Tibial nerve (tissue), 4 donors: ENCODE measurements at regions not wholly inside any gene's neighbourhood (a gene's known extent, or its start where the extent isn't known, plus 50 kb on each side); places are given as distances from the start of the nearest gene placed in this dataset.

ENCODE experiments used
- EP300 ChIP-seq, 2 donors: sonication (generic); formaldehyde crosslinking; IDR thresholded peaks; one replicate each; pipeline ENCODE4 v1.6.1; 2017; ENCODE audit warnings: antibody characterized with exemption in 2 of 2, mild to moderate bottlenecking in 1 of 2
- TF ChIP-seq, protein P1 (sequence below), 5 experiments: fragments of 200-600 bp in 3 of 5; fragments of 450-650 bp in 2 of 5; sonication (generic) in 3 of 5; IDR thresholded peaks; one replicate each; pipeline ENCODE4 v1.5.1; 2016 to 2019; ENCODE audit warnings: antibody characterized with exemption in 5 of 5, mild to moderate bottlenecking in 3 of 5, moderate library complexity in 2 of 5

DNA sequence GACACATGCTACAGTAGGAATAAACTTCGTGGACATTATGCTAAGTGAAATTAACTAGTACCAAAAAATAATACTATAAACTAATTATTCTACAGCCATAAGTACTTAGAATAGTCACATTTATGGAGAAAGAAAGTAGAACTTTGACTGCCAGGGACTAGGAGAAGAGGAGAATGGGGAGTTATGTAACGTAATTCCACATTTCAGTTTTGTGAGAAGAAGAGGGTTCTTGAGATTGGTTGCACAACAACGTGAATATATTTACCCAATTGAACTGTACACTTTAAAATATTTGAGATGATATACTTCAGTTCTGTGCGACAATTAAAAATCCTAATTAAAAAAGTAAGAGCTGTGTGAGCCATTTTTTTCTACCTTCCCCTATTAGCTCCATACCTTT, 1412.9 kb downstream of the PLA2G4A start:
- TF ChIP-seq, protein P1, sequence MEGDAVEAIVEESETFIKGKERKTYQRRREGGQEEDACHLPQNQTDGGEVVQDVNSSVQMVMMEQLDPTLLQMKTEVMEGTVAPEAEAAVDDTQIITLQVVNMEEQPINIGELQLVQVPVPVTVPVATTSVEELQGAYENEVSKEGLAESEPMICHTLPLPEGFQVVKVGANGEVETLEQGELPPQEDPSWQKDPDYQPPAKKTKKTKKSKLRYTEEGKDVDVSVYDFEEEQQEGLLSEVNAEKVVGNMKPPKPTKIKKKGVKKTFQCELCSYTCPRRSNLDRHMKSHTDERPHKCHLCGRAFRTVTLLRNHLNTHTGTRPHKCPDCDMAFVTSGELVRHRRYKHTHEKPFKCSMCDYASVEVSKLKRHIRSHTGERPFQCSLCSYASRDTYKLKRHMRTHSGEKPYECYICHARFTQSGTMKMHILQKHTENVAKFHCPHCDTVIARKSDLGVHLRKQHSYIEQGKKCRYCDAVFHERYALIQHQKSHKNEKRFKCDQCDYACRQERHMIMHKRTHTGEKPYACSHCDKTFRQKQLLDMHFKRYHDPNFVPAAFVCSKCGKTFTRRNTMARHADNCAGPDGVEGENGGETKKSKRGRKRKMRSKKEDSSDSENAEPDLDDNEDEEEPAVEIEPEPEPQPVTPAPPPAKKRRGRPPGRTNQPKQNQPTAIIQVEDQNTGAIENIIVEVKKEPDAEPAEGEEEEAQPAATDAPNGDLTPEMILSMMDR (IDR thresholded peaks at IDR 0.05), result no peak
- TF ChIP-seq EP300 (IDR thresholded peaks at IDR 0.05), result no peak
